HepG2 (cell line): ENCODE measurements at regions not wholly inside any gene's neighbourhood (a gene's known extent, or its start where the extent isn't known, plus 50 kb on each side); places are given as distances from the start of the nearest gene placed in this dataset.

Experiments
- ATAC-seq: fragments of 200-7000 bp; cut with Tn5 transposase; 3 replicates; pipeline ENCODE4 v1.9.1; 2020; ENCODE audit warnings: mild to moderate bottlenecking, moderate library complexity
- BruUV-seq: library from RNA; stranded (reverse); fragments of 400-500 nt; replicated peaks from 2 replicates; lab custom pipeline; 2021; lab: Mats Ljungman, UMichigan
- CTCF ChIA-PET: fragments of 300-600 bp; formaldehyde crosslinking; extraction: SDS; loops from one replicate; lab custom pipeline; 2021; ENCODE audit warnings: low total read pairs, inconsistent platforms, low intra/inter-chr PET ratio; lab: Yijun Ruan, JAX
- POLR2A ChIA-PET: fragments of 350-600 bp; sonication (Branson Sonifier 250); formaldehyde crosslinking; loops from one replicate; lab custom pipeline; 2020; ENCODE audit warnings: antibody characterized with exemption, inconsistent platforms; lab: Yijun Ruan, JAX
- DNase-seq: peaks from one replicate; pipeline ENCODE4 v3.0.0-alpha.2; 2015; ENCODE audit warnings: low spot score
- FAIRE-seq: peaks from 3 replicates; lab custom pipeline; 2011; peaks lifted over from hg19 to GRCh38; lab: Jason Lieb, UNC
- H2AFZ ChIP-seq: one replicate; pipeline ENCODE4 v1.6.1; 2011; ENCODE audit warnings: low read length, inconsistent platforms
- H3K27ac ChIP-seq: fragments of 300-600 bp; 3 replicates; pipeline ENCODE4 v1.8.0; 2011; ENCODE audit warnings: mixed run types, mild to moderate bottlenecking, mixed read lengths, low read length, inconsistent platforms; ENCODE audit not compliant: insufficient read depth; ENCODE audit errors: extremely low read length
- H3K27me3 ChIP-seq, 2 experiments: fragments of 200-600 bp in 1 of 2; 2 replicates in 1 of 2; 3 replicates in 1 of 2; pipeline versions ENCODE4 v1.6.0 to v1.8.0; 2011; ENCODE audit warnings: low read length in 2 of 2, mild to moderate bottlenecking in 2 of 2, moderate library complexity in 2 of 2, inconsistent platforms in 1 of 2; ENCODE audit not compliant: insufficient read depth in 2 of 2, control insufficient read depth in 1 of 2
- H3K36me3 ChIP-seq, 2 experiments: fragments of 200-600 bp in 1 of 2; replicated peaks in 1 of 2; 2 replicates in 1 of 2; 3 replicates in 1 of 2; pipeline versions ENCODE4 v1.5.1 to v1.8.0; 2011; ENCODE audit warnings: low read length in 2 of 2, inconsistent platforms in 1 of 2; ENCODE audit not compliant: insufficient read depth in 2 of 2, control insufficient read depth in 1 of 2
- H3K4me1 ChIP-seq: 2 replicates; pipeline ENCODE4 v1.5.1; 2012; ENCODE audit warnings: low read length, inconsistent platforms; ENCODE audit not compliant: insufficient read depth
- H3K4me2 ChIP-seq: 2 replicates; pipeline ENCODE4 v1.6.0; 2011; ENCODE audit warnings: low read depth, low read length, inconsistent platforms
- H3K4me3 ChIP-seq, 3 experiments: fragments of 200-600 bp in 1 of 3; sonication (generic), shearing (Covaris generic) in 1 of 3; replicated peaks in 1 of 3; 2 replicates each; pipeline ENCODE4 v1.5.1; 2011 to 2016; ENCODE audit warnings: low read length in 3 of 3, inconsistent platforms in 2 of 3, low read depth in 2 of 3, mild to moderate bottlenecking in 2 of 3, control low read depth in 1 of 3, mixed read lengths in 1 of 3; ENCODE audit not compliant: insufficient read depth in 1 of 3
- H3K79me2 ChIP-seq: one replicate; pipeline ENCODE4 v1.6.1; 2011; ENCODE audit warnings: low read length, inconsistent platforms; ENCODE audit not compliant: insufficient read depth
- H3K9ac ChIP-seq: 2 replicates; pipeline ENCODE4 v1.6.0; 2011; ENCODE audit warnings: mild to moderate bottlenecking, low read depth, low read length, inconsistent platforms; ENCODE audit not compliant: insufficient read depth
- H3K9me3 ChIP-seq: 2 replicates; pipeline ENCODE4 v1.5.1; 2012; ENCODE audit warnings: mild to moderate bottlenecking, low read length
- H4K20me1 ChIP-seq: 2 replicates; pipeline ENCODE4 v1.6.0; 2011; ENCODE audit warnings: inconsistent platforms, mild to moderate bottlenecking, low read length, moderate library complexity; ENCODE audit not compliant: insufficient read depth
- DPF2 ChIP-seq: sonication (generic); formaldehyde crosslinking; IDR thresholded peaks from 2 replicates; pipeline ENCODE4 v1.4.0; 2020; ENCODE audit warnings: mild to moderate bottlenecking, low read depth, missing genetic modification reagents, borderline replicate concordance
- GATA4 ChIP-seq: sonication (generic); IDR thresholded peaks from 2 replicates; pipeline ENCODE4 v1.6.1; 2016; ENCODE audit warnings: antibody characterized with exemption, low read depth, borderline replicate concordance
- MAFG ChIP-seq: sonication (generic); formaldehyde crosslinking; IDR thresholded peaks from 2 replicates; pipeline ENCODE4 v1.5.1; 2020; ENCODE audit warnings: mild to moderate bottlenecking, missing genetic modification reagents
- MIXL1 ChIP-seq: IDR thresholded peaks from 2 replicates; pipeline ENCODE4 v1.6.1; 2016
- PHF21A ChIP-seq: sonication (generic); formaldehyde crosslinking; IDR thresholded peaks from 2 replicates; pipeline ENCODE4 v1.5.0; 2020; ENCODE audit warnings: mild to moderate bottlenecking, missing genetic modification reagents
- RAD21 ChIP-seq: fragments of 450-650 bp; formaldehyde crosslinking; IDR thresholded peaks from 2 replicates; pipeline ENCODE4 v1.5.0; 2020; ENCODE audit warnings: mild to moderate bottlenecking
- SMC3 ChIP-seq: IDR thresholded peaks from 2 replicates; pipeline ENCODE4 v1.6.1; 2011; ENCODE audit warnings: low read length, improper control_type of control experiment
- SP2 ChIP-seq: sonication (generic); formaldehyde crosslinking; IDR thresholded peaks from 2 replicates; pipeline ENCODE4 v1.5.1; 2020; ENCODE audit warnings: mild to moderate bottlenecking, missing genetic modification reagents
- STAG1 ChIP-seq: sonication (generic); formaldehyde crosslinking; IDR thresholded peaks from 2 replicates; pipeline ENCODE4 v1.4.0; 2020; ENCODE audit warnings: missing genetic modification reagents
- TEAD3 ChIP-seq: optimal IDR thresholded peaks from 2 replicates; pipeline ENCODE3; 2016; ENCODE audit warnings: borderline replicate concordance
- ZFP36 ChIP-seq: fragments of 150-350 bp; IDR thresholded peaks from 2 replicates; pipeline ENCODE4 v1.6.1; 2018; ENCODE audit warnings: borderline replicate concordance, low read length, low read depth; ENCODE audit not compliant: partially characterized antibody
- ZNF367 ChIP-seq: sonication (generic); formaldehyde crosslinking; IDR thresholded peaks from 2 replicates; pipeline ENCODE4 v1.4.0; 2020; ENCODE audit warnings: missing genetic modification reagents, borderline replicate concordance
- ZNF558 ChIP-seq: sonication (generic); formaldehyde crosslinking; IDR thresholded peaks from 2 replicates; pipeline ENCODE4 v1.9.0; 2022; ENCODE audit warnings: mild to moderate bottlenecking, missing genetic modification reagents, borderline replicate concordance
- ZNF766 ChIP-seq: sonication (generic); formaldehyde crosslinking; IDR thresholded peaks from 2 replicates; pipeline ENCODE4 v1.5.0; 2020; ENCODE audit warnings: missing genetic modification reagents, borderline replicate concordance
- WGBS: methylation state at CpG from one replicate; pipeline ENCODE4 v1.1.6; 2017; ENCODE audit warnings: low lambda C conversion rate; 5-methylcytosine and 5-hydroxymethylcytosine counted together
- in situ Hi-C: cut with HindIII; loops from 2 replicates; pipeline ENCODE4 v1.10.0; 2017; ENCODE audit warnings: low pct_unique_long_range_greater_than_20kb; ENCODE audit not compliant: extremely low pct_ligation_motif_present
- intact Hi-C: fragments of 100-400 bp; cut with micrococcal nuclease; formaldehyde crosslinking; loops from one replicate; pipeline ENCODE4 v1.10.0; 2022; ENCODE audit not compliant: unreplicated experiment
- TF ChIP-seq, protein P1 (sequence below): sonication (generic); formaldehyde crosslinking; IDR thresholded peaks from 2 replicates; pipeline ENCODE4 v1.5.0; 2020; ENCODE audit warnings: missing genetic modification reagents
- TF ChIP-seq, protein P2 (sequence below): sonication (generic); formaldehyde crosslinking; IDR thresholded peaks from 2 replicates; pipeline ENCODE4 v1.5.0; 2020; ENCODE audit warnings: mild to moderate bottlenecking, missing genetic modification reagents, moderate library complexity

DNA sequence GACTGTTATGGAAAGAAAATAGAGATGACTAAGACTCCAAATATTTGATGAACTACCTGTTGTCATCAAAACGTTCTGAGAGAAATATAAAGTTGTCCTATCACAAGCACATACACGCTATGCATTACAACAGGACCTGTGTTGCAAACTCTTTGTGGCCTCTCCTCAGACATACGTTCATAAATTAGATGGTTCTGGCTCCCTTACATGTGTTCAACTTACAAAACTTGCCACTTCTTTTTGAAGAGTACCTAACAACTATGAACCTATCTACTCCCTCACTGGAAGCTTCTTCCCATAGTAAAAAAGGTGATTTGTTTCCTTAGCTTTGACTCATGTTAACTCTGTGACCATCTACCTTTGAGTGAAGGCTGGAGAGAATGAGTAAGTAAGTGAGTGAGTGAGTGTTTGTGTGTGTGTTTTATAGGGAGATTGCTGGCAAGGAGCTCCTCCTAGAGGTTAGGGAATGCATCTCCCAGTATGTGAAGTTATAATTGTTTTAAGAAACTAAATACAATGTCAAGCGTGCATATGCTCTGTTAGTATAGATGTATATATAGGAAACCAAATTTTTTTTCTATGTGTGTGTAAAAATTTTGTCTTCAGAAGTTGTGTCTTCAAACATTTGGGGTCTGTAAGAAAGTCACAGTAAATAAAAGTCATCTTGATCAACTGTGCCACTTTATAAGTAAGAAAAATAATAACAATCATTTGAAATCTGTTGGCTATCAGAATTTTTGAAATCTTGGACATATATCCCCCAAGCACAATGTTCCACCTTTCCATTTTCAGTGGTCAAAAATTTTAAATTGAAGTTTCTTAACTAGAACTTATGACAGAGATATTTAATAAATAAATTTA is 1211.1 kb upstream of the GJE1 start:
- H3K27me3 ChIP-seq = no peaks in the 10 kb centered on the region
- H3K4me2 ChIP-seq = no peak overlapping the region
- WGBS = 20% methylated on average over 4 of the region's 4 CpGs
- ATAC-seq (peak; percentile 97), DNase-seq (peak; percentile 61), FAIRE-seq (peak; percentile 65)
- H3K27ac ChIP-seq = no peak overlapping the region
- BruUV-seq = no TSS peak
- no peak overlapping the region for H3K9ac ChIP-seq
- TF ChIP-seq ZNF367 (CRISPR knock-in tag) (no peak), SP2 (CRISPR knock-in tag) (no peak), MIXL1 (CRISPR knock-in tag) (peak; percentile 63), RAD21 (peak; percentile 67), DPF2 (no peak), TEAD3 (CRISPR knock-in tag) (peak; percentile 50), GATA4 (no peak), ZFP36 (no peak), MAFG (CRISPR knock-in tag) (no peak), PHF21A (no peak), ZNF766 (no peak), STAG1 (CRISPR knock-in tag) (peak; percentile 89), SMC3 (peak; percentile 72), ZNF558 (CRISPR knock-in tag) (no peak)
- TF ChIP-seq, protein P1, sequence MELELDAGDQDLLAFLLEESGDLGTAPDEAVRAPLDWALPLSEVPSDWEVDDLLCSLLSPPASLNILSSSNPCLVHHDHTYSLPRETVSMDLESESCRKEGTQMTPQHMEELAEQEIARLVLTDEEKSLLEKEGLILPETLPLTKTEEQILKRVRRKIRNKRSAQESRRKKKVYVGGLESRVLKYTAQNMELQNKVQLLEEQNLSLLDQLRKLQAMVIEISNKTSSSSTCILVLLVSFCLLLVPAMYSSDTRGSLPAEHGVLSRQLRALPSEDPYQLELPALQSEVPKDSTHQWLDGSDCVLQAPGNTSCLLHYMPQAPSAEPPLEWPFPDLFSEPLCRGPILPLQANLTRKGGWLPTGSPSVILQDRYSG (CRISPR knock-in tag) = no peak
- TF ChIP-seq, protein P2, sequence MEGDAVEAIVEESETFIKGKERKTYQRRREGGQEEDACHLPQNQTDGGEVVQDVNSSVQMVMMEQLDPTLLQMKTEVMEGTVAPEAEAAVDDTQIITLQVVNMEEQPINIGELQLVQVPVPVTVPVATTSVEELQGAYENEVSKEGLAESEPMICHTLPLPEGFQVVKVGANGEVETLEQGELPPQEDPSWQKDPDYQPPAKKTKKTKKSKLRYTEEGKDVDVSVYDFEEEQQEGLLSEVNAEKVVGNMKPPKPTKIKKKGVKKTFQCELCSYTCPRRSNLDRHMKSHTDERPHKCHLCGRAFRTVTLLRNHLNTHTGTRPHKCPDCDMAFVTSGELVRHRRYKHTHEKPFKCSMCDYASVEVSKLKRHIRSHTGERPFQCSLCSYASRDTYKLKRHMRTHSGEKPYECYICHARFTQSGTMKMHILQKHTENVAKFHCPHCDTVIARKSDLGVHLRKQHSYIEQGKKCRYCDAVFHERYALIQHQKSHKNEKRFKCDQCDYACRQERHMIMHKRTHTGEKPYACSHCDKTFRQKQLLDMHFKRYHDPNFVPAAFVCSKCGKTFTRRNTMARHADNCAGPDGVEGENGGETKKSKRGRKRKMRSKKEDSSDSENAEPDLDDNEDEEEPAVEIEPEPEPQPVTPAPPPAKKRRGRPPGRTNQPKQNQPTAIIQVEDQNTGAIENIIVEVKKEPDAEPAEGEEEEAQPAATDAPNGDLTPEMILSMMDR (CRISPR knock-in tag) = peak; percentile 80
- H3K4me1 ChIP-seq = no peaks in the 10 kb centered on the region
- ChIA-PET POLR2A (interaction anchor here (0.7 to 1.0 kb wide), 2 partner anchors 24 to 1547 kb away, joined by 3 to 4 read pairs; partner anchors contain the start of gene CITED2), CTCF (interaction anchor here (1.2 kb wide), 2 partner anchors 1040 to 1552 kb away, joined by 3 to 4 read pairs; no protein-coding TSS in a partner anchor)
- no peaks in the 10 kb centered on the region for H3K79me2 ChIP-seq
- H2AFZ ChIP-seq = no peak overlapping the region
- intact Hi-C loops (loop anchor here (1.0 to 10.0 kb wide), 5 partner anchors 429 to 1552 kb away; no protein-coding TSS in a partner anchor), in situ Hi-C loops (loop anchor here (25.0 kb wide), 1 partner anchor 1559 kb away; the partner anchor contains the start of gene CITED2)
- no peaks in the 10 kb centered on the region for H4K20me1 ChIP-seq
- no peak overlapping the region for H3K4me3 ChIP-seq
- H3K9me3 ChIP-seq = no peaks in the 10 kb centered on the region
- H3K36me3 ChIP-seq = no peaks in the 10 kb centered on the region
